ENCODE measurements at regions not wholly inside any gene's neighbourhood (a gene's known extent, or its start where the extent isn't known, plus 50 kb on each side); places are given as distances from the start of the nearest gene placed in this dataset.

GRCh38 chr3:109927161-109927560 lies 589.8 kb upstream of the DPPA4 start:
- FAIRE-seq: no peak
- H3K4me3 ChIP-seq (ENCODE audit: low read depth in 1 of 3, low read length in 3 of 3): no peak overlapping the region
- no peaks in the 10 kb centered on the region for H3K27me3 ChIP-seq (ENCODE audit: control insufficient read depth in 3 of 3, insufficient read depth in 3 of 3, low read length in 3 of 3)
- H3K27ac ChIP-seq (ENCODE audit: low read depth in 1 of 3, low read length in 2 of 3): no peak overlapping the region
- DNase-seq: no peak
- H3K9me3 ChIP-seq (ENCODE audit: control insufficient read depth in 2 of 2, insufficient read depth in 1 of 2, low read depth in 1 of 2, low read length in 1 of 2): no peaks in the 10 kb centered on the region
- no peaks in the 10 kb centered on the region for H3K36me3 ChIP-seq (ENCODE audit: control insufficient read depth in 3 of 3, insufficient read depth in 2 of 3, low read depth in 1 of 3, low read length in 3 of 3)
- H3K4me1 ChIP-seq (ENCODE audit: control insufficient read depth in 3 of 3, insufficient read depth in 2 of 3, low read depth in 1 of 3, low read length in 2 of 3): no peaks in the 10 kb centered on the region
- whole genome bisulfite sequencing, 3 donors: 72 to 81% (median 75%) methylated on average over 2 of the region's 2 CpGs

GRCh38 chr3:109927726-109928125 lies 590.4 kb upstream of the DPPA4 start:
- Histone ChIP-seq H3K36me3 (ENCODE audit: control insufficient read depth in 3 of 3, insufficient read depth in 2 of 3, low read depth in 1 of 3, low read length in 3 of 3) (no peaks in the 10 kb centered on the region), H3K4me1 (ENCODE audit: control insufficient read depth in 3 of 3, insufficient read depth in 2 of 3, low read depth in 1 of 3, low read length in 2 of 3) (no peaks in the 10 kb centered on the region), H3K27me3 (ENCODE audit: control insufficient read depth in 3 of 3, insufficient read depth in 3 of 3, low read length in 3 of 3) (no peaks in the 10 kb centered on the region), H3K9me3 (ENCODE audit: control insufficient read depth in 2 of 2, insufficient read depth in 1 of 2, low read depth in 1 of 2, low read length in 1 of 2) (no peaks in the 10 kb centered on the region), H3K27ac (ENCODE audit: low read depth in 1 of 3, low read length in 2 of 3) (no peak overlapping the region), H3K4me3 (ENCODE audit: low read depth in 1 of 3, low read length in 3 of 3) (no peak overlapping the region)
- DNase-seq (no peak), FAIRE-seq (no peak)

- Histone ChIP-seq H3K27ac (ENCODE audit: low read depth in 1 of 3, low read length in 2 of 3) (no peak overlapping the region), H3K4me1 (ENCODE audit: control insufficient read depth in 3 of 3, insufficient read depth in 2 of 3, low read depth in 1 of 3, low read length in 2 of 3) (no peaks in the 10 kb centered on the region), H3K9me3 (ENCODE audit: control insufficient read depth in 2 of 2, insufficient read depth in 1 of 2, low read depth in 1 of 2, low read length in 1 of 2) (no peaks in the 10 kb centered on the region), H3K36me3 (ENCODE audit: control insufficient read depth in 3 of 3, insufficient read depth in 2 of 3, low read depth in 1 of 3, low read length in 3 of 3) (no peaks in the 10 kb centered on the region), H3K27me3 (ENCODE audit: control insufficient read depth in 3 of 3, insufficient read depth in 3 of 3, low read length in 3 of 3) (no peaks in the 10 kb centered on the region), H3K4me3 (ENCODE audit: low read depth in 1 of 3, low read length in 3 of 3) (no peak overlapping the region)
- no peak for DNase-seq
- WGBS, 3 donors: 64 to 76% (median 73%) methylated on average over 3 of the region's 3 CpGs
- FAIRE-seq: no peak
Observed at GRCh38 chr3:109930582-109930981, 593.2 kb upstream of the DPPA4 start.

- WGBS, 3 donors: 57 to 82% (median 72%) methylated on average over 1 of the region's 1 CpG
- no peaks in the 10 kb centered on the region for H3K4me1 ChIP-seq (ENCODE audit: control insufficient read depth in 3 of 3, insufficient read depth in 2 of 3, low read depth in 1 of 3, low read length in 2 of 3)
- no peak overlapping the region for H3K4me3 ChIP-seq (ENCODE audit: low read depth in 1 of 3, low read length in 3 of 3)
- H3K36me3 ChIP-seq (ENCODE audit: control insufficient read depth in 3 of 3, insufficient read depth in 2 of 3, low read depth in 1 of 3, low read length in 3 of 3): no peaks in the 10 kb centered on the region
- H3K27ac ChIP-seq (ENCODE audit: low read depth in 1 of 3, low read length in 2 of 3): no peak overlapping the region
- H3K27me3 ChIP-seq (ENCODE audit: control insufficient read depth in 3 of 3, insufficient read depth in 3 of 3, low read length in 3 of 3): no peaks in the 10 kb centered on the region
- no peak for DNase-seq
- no peak for FAIRE-seq
- no peaks in the 10 kb centered on the region for H3K9me3 ChIP-seq (ENCODE audit: control insufficient read depth in 2 of 2, insufficient read depth in 1 of 2, low read depth in 1 of 2, low read length in 1 of 2)
Observed at GRCh38 chr3:109933576-109933975, 596.2 kb upstream of the DPPA4 start.

- Histone ChIP-seq H3K27ac (ENCODE audit: low read depth in 1 of 3, low read length in 2 of 3) (no peak overlapping the region), H3K36me3 (ENCODE audit: control insufficient read depth in 3 of 3, insufficient read depth in 2 of 3, low read depth in 1 of 3, low read length in 3 of 3) (no peaks in the 10 kb centered on the region), H3K4me3 (ENCODE audit: low read depth in 1 of 3, low read length in 3 of 3) (no peak overlapping the region), H3K27me3 (ENCODE audit: control insufficient read depth in 3 of 3, insufficient read depth in 3 of 3, low read length in 3 of 3) (no peaks in the 10 kb centered on the region), H3K9me3 (ENCODE audit: control insufficient read depth in 2 of 2, insufficient read depth in 1 of 2, low read depth in 1 of 2, low read length in 1 of 2) (no peaks in the 10 kb centered on the region), H3K4me1 (ENCODE audit: control insufficient read depth in 3 of 3, insufficient read depth in 2 of 3, low read depth in 1 of 3, low read length in 2 of 3) (no peaks in the 10 kb centered on the region)
- no peak for DNase-seq
- FAIRE-seq: no peak
- 8 to 48% (median 42%) methylated on average over 1 of the region's 1 CpG for WGBS, 3 donors
Observed at GRCh38 chr3:109939817-109940216, 602.5 kb upstream of the DPPA4 start.

GRCh38 chr3:109943181-109943580 lies 605.8 kb upstream of the DPPA4 start:
- no peaks in the 10 kb centered on the region for H3K36me3 ChIP-seq (ENCODE audit: control insufficient read depth in 3 of 3, insufficient read depth in 2 of 3, low read depth in 1 of 3, low read length in 3 of 3)
- 87 to 96% (median 91%) methylated on average over 3 of the region's 3 CpGs for WGBS, 3 donors
- no peak for DNase-seq
- no peak overlapping the region for H3K4me3 ChIP-seq (ENCODE audit: low read depth in 1 of 3, low read length in 3 of 3)
- H3K9me3 ChIP-seq (ENCODE audit: control insufficient read depth in 2 of 2, insufficient read depth in 1 of 2, low read depth in 1 of 2, low read length in 1 of 2): no peaks in the 10 kb centered on the region
- no peak overlapping the region for H3K27ac ChIP-seq (ENCODE audit: low read depth in 1 of 3, low read length in 2 of 3)
- no peaks in the 10 kb centered on the region for H3K27me3 ChIP-seq (ENCODE audit: control insufficient read depth in 3 of 3, insufficient read depth in 3 of 3, low read length in 3 of 3)
- no peaks in the 10 kb centered on the region for H3K4me1 ChIP-seq (ENCODE audit: control insufficient read depth in 3 of 3, insufficient read depth in 2 of 3, low read depth in 1 of 3, low read length in 2 of 3)
- no peak for FAIRE-seq

GRCh38 chr3:109944836-109945235 lies 607.5 kb upstream of the DPPA4 start:
- no peak for FAIRE-seq
- Histone ChIP-seq H3K9me3 (ENCODE audit: control insufficient read depth in 2 of 2, insufficient read depth in 1 of 2, low read depth in 1 of 2, low read length in 1 of 2) (no peaks in the 10 kb centered on the region), H3K4me3 (ENCODE audit: low read depth in 1 of 3, low read length in 3 of 3) (no peak overlapping the region), H3K27me3 (ENCODE audit: control insufficient read depth in 3 of 3, insufficient read depth in 3 of 3, low read length in 3 of 3) (no peaks in the 10 kb centered on the region), H3K4me1 (ENCODE audit: control insufficient read depth in 3 of 3, insufficient read depth in 2 of 3, low read depth in 1 of 3, low read length in 2 of 3) (no peaks in the 10 kb centered on the region), H3K27ac (ENCODE audit: low read depth in 1 of 3, low read length in 2 of 3) (no peak overlapping the region), H3K36me3 (ENCODE audit: control insufficient read depth in 3 of 3, insufficient read depth in 2 of 3, low read depth in 1 of 3, low read length in 3 of 3) (no peaks in the 10 kb centered on the region)
- 79 to 85% (median 83%) methylated on average over 5 of the region's 5 CpGs for WGBS, 3 donors
- no peak for DNase-seq

- Histone ChIP-seq H3K27me3 (ENCODE audit: control insufficient read depth in 3 of 3, insufficient read depth in 3 of 3, low read length in 3 of 3) (no peaks in the 10 kb centered on the region), H3K36me3 (ENCODE audit: control insufficient read depth in 3 of 3, insufficient read depth in 2 of 3, low read depth in 1 of 3, low read length in 3 of 3) (no peaks in the 10 kb centered on the region), H3K4me1 (ENCODE audit: control insufficient read depth in 3 of 3, insufficient read depth in 2 of 3, low read depth in 1 of 3, low read length in 2 of 3) (no peaks in the 10 kb centered on the region), H3K4me3 (ENCODE audit: low read depth in 1 of 3, low read length in 3 of 3) (no peak overlapping the region), H3K9me3 (ENCODE audit: control insufficient read depth in 2 of 2, insufficient read depth in 1 of 2, low read depth in 1 of 2, low read length in 1 of 2) (no peaks in the 10 kb centered on the region), H3K27ac (ENCODE audit: low read depth in 1 of 3, low read length in 2 of 3) (no peak overlapping the region)
- no peak for DNase-seq
- 80 to 89% (median 84%) methylated on average over 2 of the region's 2 CpGs for WGBS, 3 donors
- FAIRE-seq: no peak
Observed at GRCh38 chr3:109952924-109953323, 615.6 kb upstream of the DPPA4 start.

- no peak for DNase-seq
- H3K9me3 ChIP-seq (ENCODE audit: control insufficient read depth in 2 of 2, insufficient read depth in 1 of 2, low read depth in 1 of 2, low read length in 1 of 2): no peaks in the 10 kb centered on the region
- WGBS, 3 donors: 55 to 81% (median 81%) methylated on average over 4 of the region's 4 CpGs
Observed at GRCh38 chr3:109963831-109964230, 626.5 kb upstream of the DPPA4 start.

More at GRCh38 chr3:109963831-109964230, 626.5 kb upstream of the DPPA4 start:
- no peak for FAIRE-seq
- no peak overlapping the region for H3K4me3 ChIP-seq (ENCODE audit: low read depth in 1 of 3, low read length in 3 of 3)
- H3K36me3 ChIP-seq (ENCODE audit: control insufficient read depth in 3 of 3, insufficient read depth in 2 of 3, low read depth in 1 of 3, low read length in 3 of 3): no peaks in the 10 kb centered on the region
- H3K27me3 ChIP-seq (ENCODE audit: control insufficient read depth in 3 of 3, insufficient read depth in 3 of 3, low read length in 3 of 3): no peaks in the 10 kb centered on the region
- no peak overlapping the region for H3K27ac ChIP-seq (ENCODE audit: low read depth in 1 of 3, low read length in 2 of 3)
- H3K4me1 ChIP-seq (ENCODE audit: control insufficient read depth in 3 of 3, insufficient read depth in 2 of 3, low read depth in 1 of 3, low read length in 2 of 3): no peaks in the 10 kb centered on the region

Data from small intestine (tissue), 7 donors.